K562 (cell line): ENCODE measurements at regions not wholly inside any gene's neighbourhood (a gene's known extent, or its start where the extent isn't known, plus 50 kb on each side); places are given as distances from the start of the nearest gene placed in this dataset.

ENCODE experiments used
- ATAC-seq: fragments of 200-7000 bp; cut with Tn5 transposase; 3 replicates; pipeline ENCODE4 v1.9.1; 2020; ENCODE audit warnings: moderate library complexity
- BruUV-seq: library from RNA; stranded (reverse); fragments of 400-500 nt; replicated peaks from 2 replicates; lab custom pipeline; 2021; lab: Mats Ljungman, UMichigan
- CTCF ChIA-PET: fragments of 300-600 bp; formaldehyde crosslinking; extraction: SDS; loops from one replicate; lab custom pipeline; 2021; ENCODE audit warnings: low intra/inter-chr PET ratio; lab: Yijun Ruan, JAX
- POLR2A ChIA-PET: fragments of 300-600, 350-650 bp; sonication (Branson Sonifier 250); formaldehyde crosslinking; extraction: SDS; loops from one replicate; lab custom pipeline; 2021; ENCODE audit warnings: antibody characterized with exemption, inconsistent platforms; lab: Yijun Ruan, JAX
- DNase-seq, 4 experiments: peaks; one replicate each; pipeline versions ENCODE4 v3.0.0 to v3.0.0-alpha.2; 2011 to 2018; ENCODE audit warnings: low spot score in 3 of 4, mixed read lengths in 3 of 4; ENCODE audit errors: extremely low read depth in 1 of 4
- FAIRE-seq: peaks from 2 replicates; lab custom pipeline; 2011; peaks lifted over from hg19 to GRCh38; lab: Jason Lieb, UNC
- H2AFZ ChIP-seq: 2 replicates; pipeline ENCODE4 v1.6.0; 2011; ENCODE audit warnings: low read depth, low read length, control low read depth, inconsistent platforms
- H3K27ac ChIP-seq: fragments of 200-600 bp; 3 replicates; pipeline ENCODE4 v1.8.0; 2011; ENCODE audit warnings: low read depth, mild to moderate bottlenecking, control low read depth, inconsistent platforms, low read length, moderate library complexity, mixed read lengths; ENCODE audit errors: extremely low read depth
- H3K27me3 ChIP-seq, 2 experiments: fragments of 300-600 bp in 1 of 2; 2 replicates in 1 of 2; 3 replicates in 1 of 2; pipeline versions ENCODE4 v1.6.0 to v1.8.0; 2011; ENCODE audit warnings: inconsistent platforms in 2 of 2, low read length in 2 of 2, mild to moderate bottlenecking in 1 of 2, mixed read lengths in 1 of 2, moderate library complexity in 1 of 2; ENCODE audit not compliant: control insufficient read depth in 2 of 2, insufficient read depth in 2 of 2
- H3K36me3 ChIP-seq: fragments of 300-600 bp; 3 replicates; pipeline ENCODE4 v1.8.0; 2011; ENCODE audit warnings: mild to moderate bottlenecking, low read length, inconsistent platforms; ENCODE audit not compliant: control insufficient read depth, insufficient read depth
- H3K4me1 ChIP-seq, 2 experiments: fragments of 200-600 bp in 1 of 2; replicated peaks in 1 of 2; 2 replicates in 1 of 2; 3 replicates in 1 of 2; pipeline versions ENCODE4 v1.5.1 to v1.8.0; 2011; ENCODE audit warnings: inconsistent platforms in 2 of 2, low read length in 2 of 2, mild to moderate bottlenecking in 1 of 2, mixed read lengths in 1 of 2, moderate library complexity in 1 of 2; ENCODE audit not compliant: control insufficient read depth in 2 of 2, insufficient read depth in 2 of 2
- H3K4me2 ChIP-seq: 2 replicates; pipeline ENCODE4 v1.6.1; 2011; ENCODE audit warnings: low read length, control low read depth, inconsistent platforms, mixed read lengths; ENCODE audit not compliant: insufficient read depth
- H3K4me3 ChIP-seq: fragments of 200-600 bp; sonication (generic), shearing (Covaris generic); 2 replicates; pipeline ENCODE4 v1.5.1; 2016; ENCODE audit warnings: control low read depth, inconsistent platforms
- H3K79me2 ChIP-seq: fragments of 200-600 bp; 3 replicates; pipeline ENCODE4 v1.8.0; 2011; ENCODE audit warnings: low read length, inconsistent platforms; ENCODE audit not compliant: control insufficient read depth, insufficient read depth
- H3K9ac ChIP-seq, 2 experiments: 2 replicates each; pipeline versions ENCODE4 v1.6.0 to v1.6.1; 2011; ENCODE audit warnings: low read depth in 2 of 2, low read length in 2 of 2, control low read depth in 1 of 2, inconsistent platforms in 1 of 2, mild to moderate bottlenecking in 1 of 2, mixed read lengths in 1 of 2; ENCODE audit not compliant: insufficient read depth in 1 of 2
- H3K9me1 ChIP-seq: one replicate; pipeline ENCODE4 v1.6.0; 2011; ENCODE audit warnings: inconsistent platforms, mild to moderate bottlenecking, low read length, moderate library complexity; ENCODE audit not compliant: control insufficient read depth, insufficient read depth
- H3K9me3 ChIP-seq: replicated peaks from 2 replicates; pipeline ENCODE4 v1.5.1; 2011; ENCODE audit warnings: low read depth, low read length, inconsistent platforms; ENCODE audit not compliant: control insufficient read depth, insufficient read depth
- H4K20me1 ChIP-seq: replicated peaks from 2 replicates; pipeline ENCODE4 v1.6.1; 2011; ENCODE audit warnings: low read length, inconsistent platforms, mixed read lengths; ENCODE audit not compliant: control insufficient read depth, insufficient read depth
- DNMT1 ChIP-seq: fragments of 450-650 bp; IDR thresholded peaks from 2 replicates; pipeline ENCODE4 v1.6.1; 2016; ENCODE audit warnings: antibody characterized with exemption, mild to moderate bottlenecking
- HMG20A ChIP-seq: fragments of 450-650 bp; formaldehyde crosslinking; conservative IDR thresholded peaks from 2 replicates; pipeline ENCODE4 v1.4.0; 2020; ENCODE audit warnings: mild to moderate bottlenecking, mixed read lengths
- RERE ChIP-seq: sonication (generic); formaldehyde crosslinking; IDR thresholded peaks from 2 replicates; pipeline ENCODE4 v1.8.0; 2023; ENCODE audit warnings: missing genetic modification reagents, mild to moderate bottlenecking, borderline replicate concordance
- SMC3 ChIP-seq: conservative IDR thresholded peaks from 2 replicates; pipeline ENCODE4 v1.6.1; 2011; ENCODE audit warnings: low read depth, low read length, improper control_type of control experiment; ENCODE audit not compliant: insufficient read depth
- WGBS: fragments of 100-300 bp; shearing (Covaris generic); methylation state at CpG from one replicate; pipeline ENCODE4 v1.1.6; 2016; ENCODE audit warnings: low coverage, mixed read lengths; ENCODE audit not compliant: insufficient coverage; ENCODE audit errors: missing lambda C conversion rate; 5-methylcytosine and 5-hydroxymethylcytosine counted together
- in situ Hi-C: fragments of 300-500 bp; cut with MboI; formaldehyde crosslinking; loops from 4 replicates; pipeline ENCODE4 v1.15.0; 2018; ENCODE audit warnings: inconsistent platforms, mixed read lengths
- intact Hi-C: fragments of 100-400 bp; cut with micrococcal nuclease; formaldehyde crosslinking; loops from 2 replicates; pipeline ENCODE4 v1.14.2; 2022

GRCh38 chr9:79040671-79041070, 531.1 kb upstream of the TLE4 start:
- BruUV-seq = no TSS peak
- no peak for FAIRE-seq
- POLR2A ChIA-PET = no interaction called here

More at GRCh38 chr9:79040671-79041070, 531.1 kb upstream of the TLE4 start:
- 0% methylated on average over 2 of the region's 2 CpGs for WGBS
- H3K36me3 ChIP-seq = no peaks in the 10 kb centered on the region
- no peak for ATAC-seq
- no peak for DNase-seq
- H3K27me3 ChIP-seq = no peaks in the 10 kb centered on the region
- CTCF ChIA-PET = no interaction called here
- H2AFZ ChIP-seq = no peak overlapping the region
- H4K20me1 ChIP-seq = no peaks in the 10 kb centered on the region
- no peak overlapping the region for H3K4me2 ChIP-seq
- no peaks in the 10 kb centered on the region for H3K9me3 ChIP-seq
- intact Hi-C loops = no loop called here
- H3K27ac ChIP-seq = no peak overlapping the region
- no peak for TF ChIP-seq DNMT1
- no peak for TF ChIP-seq RERE (CRISPR knock-in tag)
- no peak for TF ChIP-seq SMC3
- no peak for TF ChIP-seq HMG20A (CRISPR knock-in tag)
- no peak overlapping the region for H3K4me3 ChIP-seq
- H3K4me1 ChIP-seq = no peaks in the 10 kb centered on the region
- H3K9me1 ChIP-seq = no peaks in the 10 kb centered on the region
- in situ Hi-C loops = no loop called here
- no peaks in the 10 kb centered on the region for H3K79me2 ChIP-seq
- no peak overlapping the region for H3K9ac ChIP-seq
